Stimulated activated CD8-positive, alpha-beta memory T cell treated with anti-CD3 and anti-CD28 coated beads, Interleukin-7, amount 100 ng/mL, for 4 hours (primary cell): ENCODE measurements at regions not wholly inside any gene's neighbourhood (a gene's known extent, or its start where the extent isn't known, plus 50 kb on each side); places are given as distances from the start of the nearest gene placed in this dataset.

Experiments
- DNase-seq, 2 donors: peaks; one replicate each; pipeline ENCODE4 v3.0.0-alpha.2; 2020; ENCODE audit warnings: low read depth in 2 of 2

DNA sequence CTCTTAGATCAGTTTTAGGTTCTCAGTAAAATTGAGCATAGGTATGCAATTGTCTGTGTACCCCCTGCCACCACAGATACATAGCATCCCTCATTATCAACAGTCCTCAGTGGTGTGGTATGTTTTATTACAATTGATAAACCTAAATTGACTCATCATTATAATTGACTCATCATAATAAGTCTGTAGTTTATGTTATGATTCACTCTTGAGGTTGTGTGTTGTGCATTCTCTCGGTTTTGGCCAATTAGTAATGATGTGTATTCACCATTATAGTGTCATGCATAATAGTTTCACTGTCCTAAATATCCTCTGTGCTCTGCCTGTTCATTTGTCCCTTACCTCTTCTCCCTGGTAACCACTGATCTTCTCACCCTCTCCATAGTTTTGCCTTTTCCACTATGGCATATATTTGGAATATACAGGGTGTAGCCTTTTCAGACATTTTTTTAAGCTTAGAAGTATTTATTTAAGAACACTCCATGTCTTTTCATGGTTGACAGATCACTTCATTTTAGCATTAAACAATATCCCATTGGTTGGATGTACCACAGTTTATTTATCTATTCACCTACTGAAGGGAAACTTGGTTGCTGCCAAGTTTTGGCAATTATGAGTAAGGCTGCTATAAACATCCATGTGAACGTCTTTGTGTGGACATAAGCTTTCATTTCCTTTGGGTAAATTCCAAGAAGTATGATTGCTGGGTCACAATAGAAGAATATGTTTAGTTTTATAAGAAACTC is 1620.6 kb upstream of the MIR17HG start:
- no peak for DNase-seq

DNA sequence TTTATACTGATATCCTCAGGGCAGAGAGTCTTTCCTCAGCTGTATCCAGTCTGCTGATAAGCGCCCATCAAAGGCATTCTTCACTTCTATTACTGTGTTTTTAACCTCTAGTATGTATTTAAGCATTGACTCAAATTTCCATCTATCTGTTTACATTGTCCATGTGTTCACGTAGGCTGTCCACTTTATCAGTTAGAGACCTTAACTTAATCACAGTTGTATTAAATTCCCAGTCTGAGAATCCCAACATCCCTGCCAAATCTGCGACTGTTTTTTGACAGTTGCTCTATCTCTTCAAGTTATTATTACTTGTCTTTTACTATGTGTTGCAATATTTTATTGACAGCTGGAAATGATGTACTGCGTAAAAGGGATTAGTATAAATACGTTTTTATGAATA is 1613.7 kb upstream of the MIR17HG start:
- DNase-seq, result no peak

DNA sequence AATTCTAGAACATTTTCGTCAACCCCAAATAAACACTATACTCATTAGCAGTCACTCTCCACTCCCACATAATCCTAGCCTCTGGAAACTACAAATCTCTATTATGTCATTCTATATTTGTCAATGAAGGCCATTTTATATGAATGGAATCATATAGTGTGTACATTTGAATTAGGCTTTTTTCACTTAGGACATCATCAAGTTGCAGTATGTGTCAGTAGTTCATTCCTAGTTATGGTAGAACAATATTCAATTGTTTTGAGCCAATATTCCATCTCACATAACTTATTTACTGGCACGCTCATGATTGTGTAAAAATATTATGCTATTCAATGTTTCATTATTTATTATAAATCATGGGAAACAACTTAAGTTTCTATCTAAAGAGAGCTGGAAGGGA is 1610.4 kb upstream of the MIR17HG start:
- DNase-seq, result no peak

DNA sequence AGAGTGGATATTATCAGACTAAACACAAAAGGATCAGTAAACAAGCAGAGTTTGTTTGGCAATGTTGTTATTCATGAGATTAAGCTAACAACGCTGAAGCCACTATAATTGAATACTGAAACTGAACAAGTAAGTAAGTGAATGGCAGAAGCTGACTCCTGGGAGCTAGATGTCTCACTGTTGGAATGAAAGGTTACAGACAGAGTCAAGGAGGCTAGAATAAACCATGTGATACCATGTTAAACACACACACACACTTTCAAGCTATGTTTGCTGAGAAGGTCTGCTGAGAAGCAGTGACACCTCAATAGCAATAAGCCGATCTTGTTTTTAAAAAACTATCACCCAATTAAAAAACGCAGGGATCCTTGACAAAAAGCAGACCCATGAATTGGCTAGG is 1609.4 kb upstream of the MIR17HG start:
- no peak for DNase-seq

DNA sequence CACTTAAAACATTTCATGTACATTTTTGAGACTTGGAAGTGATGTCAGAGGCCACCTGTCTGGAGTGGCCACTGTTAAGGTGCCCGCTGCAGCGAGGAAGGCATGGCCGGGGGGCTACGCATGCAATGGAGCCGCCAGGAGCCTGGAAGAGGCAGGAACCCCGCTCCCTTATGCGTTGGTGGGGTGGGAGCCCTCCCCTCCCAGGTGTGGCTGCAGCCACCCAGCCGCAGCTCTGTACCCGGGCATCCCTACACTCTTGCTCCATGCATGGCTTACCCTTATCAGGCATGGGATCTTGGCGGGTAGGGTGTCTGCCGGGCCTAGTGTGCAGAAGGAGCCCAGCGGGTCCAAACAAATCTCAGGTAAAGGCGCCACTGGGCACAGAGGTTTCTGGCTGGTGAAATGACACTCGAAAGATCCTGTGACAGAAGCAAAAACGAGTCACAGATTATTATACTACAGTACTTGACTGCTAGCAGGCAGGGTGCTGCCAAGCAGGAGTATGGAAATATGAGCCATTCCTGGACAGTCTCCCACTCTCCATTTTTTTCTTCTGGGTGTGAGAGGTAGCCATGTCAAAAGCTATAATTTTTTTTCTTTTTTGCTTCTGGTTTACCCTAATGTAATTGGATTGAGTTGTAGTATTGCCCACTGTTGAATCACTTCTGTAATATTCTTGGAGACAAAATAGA is 1606.3 kb upstream of the MIR17HG start:
- no peak for DNase-seq

DNA sequence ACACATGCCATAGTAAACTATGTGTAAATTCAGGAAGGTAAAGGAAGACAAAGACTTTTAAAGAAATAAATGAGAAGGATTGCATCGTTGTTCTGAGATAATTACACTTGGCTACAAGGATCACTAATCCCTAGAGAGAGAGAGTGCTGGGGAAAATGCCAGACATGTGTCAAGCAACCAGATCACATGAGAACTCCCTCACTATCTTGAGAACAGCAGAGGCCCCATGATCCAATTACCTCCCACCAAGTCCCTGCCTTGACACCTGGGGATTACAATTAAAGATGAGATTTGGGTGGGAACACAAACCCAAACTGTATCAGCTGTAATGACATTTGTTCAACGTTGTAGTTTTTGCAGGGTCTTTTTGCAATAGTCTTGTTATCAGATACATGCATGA is 1600.9 kb upstream of the MIR17HG start:
- DNase-seq, result no peak

DNA sequence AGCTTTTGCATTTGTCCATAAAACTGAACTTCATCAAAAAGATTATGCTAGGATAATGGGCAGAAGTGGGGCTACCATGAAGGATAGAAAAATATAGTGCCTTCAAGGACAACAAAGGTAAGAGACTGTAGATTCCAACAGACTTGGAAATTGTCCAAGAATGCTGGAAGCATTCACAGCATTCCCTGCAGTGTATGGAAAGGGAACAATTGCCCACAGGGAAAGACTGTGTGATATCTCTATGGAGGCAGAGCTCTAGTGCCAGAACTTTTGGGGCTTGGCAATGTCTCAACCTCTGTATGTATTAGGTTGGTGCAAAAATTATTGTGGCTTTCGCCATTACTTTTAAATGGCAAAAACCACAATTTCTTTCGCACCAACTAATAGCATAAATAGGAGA is 1598.8 kb upstream of the MIR17HG start:
- DNase-seq, result no peak

DNA sequence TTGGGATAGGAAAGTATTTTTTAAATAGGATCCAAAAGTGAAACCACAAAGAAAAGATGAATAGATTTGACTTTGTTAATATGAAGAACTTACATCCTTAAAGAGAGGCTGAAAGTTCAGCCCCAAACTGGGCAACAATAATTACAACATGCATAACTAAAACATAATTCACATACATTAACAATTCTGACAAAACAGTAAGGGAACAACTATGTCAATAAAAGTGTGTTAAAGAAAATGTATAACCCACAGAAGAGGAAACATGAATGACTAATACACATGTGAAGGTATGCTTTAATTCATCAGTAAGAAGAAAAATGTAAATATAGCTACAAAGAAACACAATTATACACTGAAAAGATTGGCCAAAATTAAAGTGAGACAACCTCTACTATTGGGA is 1597.6 kb upstream of the MIR17HG start:
- DNase-seq, result no peak

DNA sequence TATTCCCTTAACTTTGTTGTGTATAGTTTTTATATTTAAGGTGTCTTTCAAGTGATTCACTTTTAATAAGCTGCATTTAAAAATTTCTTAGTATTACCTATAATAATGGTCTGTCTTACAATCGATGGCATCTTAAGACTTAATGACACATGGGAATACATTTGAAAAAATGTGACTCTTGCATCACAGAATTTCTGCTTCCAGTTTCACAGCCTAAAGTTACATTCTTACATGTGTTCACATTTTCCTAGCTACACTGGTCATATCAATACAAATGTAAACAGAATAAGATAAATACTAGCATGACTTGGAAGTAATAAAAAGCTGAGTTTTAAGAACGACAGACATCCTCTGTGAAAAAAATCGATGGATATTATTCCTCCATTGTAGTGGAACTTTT is 1597.1 kb upstream of the MIR17HG start:
- no peak for DNase-seq

DNA sequence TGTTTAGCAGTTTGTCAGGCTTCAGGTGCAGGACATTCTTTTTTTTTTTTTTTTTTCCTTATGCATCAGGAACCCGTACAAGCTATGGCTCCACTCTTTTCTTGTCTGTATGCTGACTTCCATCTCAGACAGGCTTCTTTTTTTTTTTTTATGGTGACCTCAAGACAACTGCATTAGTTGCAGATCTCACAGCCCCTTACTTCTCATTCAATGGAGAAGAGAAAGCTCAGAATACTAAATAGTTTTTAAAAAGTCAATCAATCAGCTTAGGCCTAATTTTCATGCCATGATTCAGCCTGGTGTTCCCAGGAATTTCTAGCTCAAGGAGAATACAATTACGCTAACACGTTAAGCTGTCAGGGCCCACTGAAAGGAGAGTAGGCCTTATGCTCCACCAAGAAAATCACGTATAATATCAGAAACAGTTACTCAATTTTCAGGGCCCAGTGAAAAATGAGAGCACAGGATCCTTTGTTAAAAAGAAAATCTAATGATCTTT is 1596.0 kb upstream of the MIR17HG start:
- DNase-seq, result no peak

DNA sequence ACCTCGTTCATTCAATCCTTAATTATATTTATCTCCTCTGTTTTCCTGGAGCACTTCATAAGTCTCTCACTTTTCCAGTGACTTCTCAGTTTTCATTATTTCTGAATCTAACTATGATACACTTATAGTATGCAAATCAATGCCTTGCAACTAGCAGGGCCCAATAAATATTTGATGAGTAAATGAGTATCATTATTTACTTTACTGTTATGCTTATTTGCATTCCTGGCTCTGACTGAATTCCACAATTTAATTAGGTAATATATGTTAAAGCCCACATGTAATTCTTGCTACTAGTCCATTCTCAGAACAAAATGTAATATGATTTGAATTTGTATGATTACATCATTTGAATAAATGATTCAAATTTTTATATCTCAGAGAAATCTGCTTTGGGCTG is 1595.1 kb upstream of the MIR17HG start:
- DNase-seq, result no peak

DNA sequence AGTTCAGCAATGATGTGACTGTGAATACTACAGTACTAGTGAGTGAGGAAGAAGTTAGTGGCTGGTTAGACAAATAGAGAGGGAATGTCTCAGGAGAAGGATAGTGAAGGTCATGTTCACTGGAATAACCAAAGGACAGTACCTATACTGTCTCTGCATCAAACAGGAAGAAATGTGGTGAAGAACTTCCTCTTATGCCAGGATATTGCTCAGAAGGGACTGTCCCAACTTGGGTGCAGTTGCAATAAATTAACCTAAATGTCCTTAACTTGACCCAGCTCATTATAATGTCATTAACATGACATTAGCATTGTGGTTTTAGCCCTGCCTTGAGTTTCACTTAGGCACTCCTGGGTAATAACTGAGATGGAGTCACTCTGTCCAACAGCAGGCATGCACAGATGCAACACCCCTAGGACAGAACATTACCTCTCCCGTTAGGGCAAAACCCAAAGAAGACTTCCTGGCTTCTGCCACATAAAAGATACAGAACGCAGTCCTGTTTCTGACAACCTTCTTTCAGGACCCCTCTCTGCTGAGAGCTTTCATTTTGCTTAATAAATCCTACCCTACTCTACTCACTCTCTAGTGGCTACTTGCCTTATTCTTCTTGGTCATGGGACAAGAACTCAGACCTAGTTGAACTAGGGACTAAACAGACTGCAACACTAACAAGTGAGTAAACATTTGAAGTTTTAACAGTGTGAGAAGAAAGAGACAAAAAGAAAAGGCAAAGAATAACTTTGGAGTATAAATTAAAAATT is 1591.6 kb upstream of the MIR17HG start:
- no peak for DNase-seq

DNA sequence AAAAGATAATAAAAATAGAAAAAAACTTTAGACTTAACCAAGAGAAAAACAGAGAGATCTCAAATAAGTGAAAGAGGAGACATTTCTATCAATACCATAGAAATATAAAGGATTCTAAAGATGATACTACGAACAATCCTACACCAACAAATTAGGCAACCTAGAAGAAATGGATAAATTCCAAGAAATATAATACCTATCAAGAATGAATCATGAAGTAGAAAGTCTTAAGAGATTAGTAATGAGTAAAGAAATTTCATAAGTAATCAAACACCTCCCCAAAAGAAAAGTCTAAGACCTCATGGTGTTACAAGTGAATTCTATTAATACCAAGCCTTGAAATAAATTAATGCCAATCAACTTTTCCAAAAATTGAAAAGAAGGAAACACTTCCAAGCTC is 1584.5 kb upstream of the MIR17HG start:
- DNase-seq, result no peak

DNA sequence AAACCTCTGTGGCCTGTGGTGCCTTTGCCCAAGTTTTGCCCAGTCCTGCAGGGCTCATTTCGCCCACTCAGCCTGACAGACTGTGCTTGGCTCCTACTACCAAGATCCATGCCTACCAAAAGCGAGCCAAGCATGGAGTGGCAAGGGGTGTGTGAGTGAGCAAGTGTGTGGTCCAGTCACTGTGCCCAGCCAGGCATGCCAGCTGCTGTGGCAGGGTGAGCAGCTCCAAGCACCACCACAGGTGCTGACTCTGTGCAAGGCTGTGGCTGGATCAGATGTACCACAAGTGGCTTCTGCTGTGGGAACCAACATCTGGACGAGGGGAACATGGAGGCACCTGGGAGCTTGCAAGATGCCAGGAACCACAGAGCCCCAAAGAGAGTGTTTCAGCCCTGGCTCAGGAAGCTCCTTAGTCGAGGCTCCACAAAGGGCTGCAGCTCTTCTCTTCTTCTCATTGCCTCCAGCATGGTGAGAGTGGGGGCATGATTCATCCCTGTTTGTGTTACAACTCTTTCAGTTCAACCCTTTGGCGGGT is 1564.2 kb upstream of the MIR17HG start:
- DNase-seq, result no peak

DNA sequence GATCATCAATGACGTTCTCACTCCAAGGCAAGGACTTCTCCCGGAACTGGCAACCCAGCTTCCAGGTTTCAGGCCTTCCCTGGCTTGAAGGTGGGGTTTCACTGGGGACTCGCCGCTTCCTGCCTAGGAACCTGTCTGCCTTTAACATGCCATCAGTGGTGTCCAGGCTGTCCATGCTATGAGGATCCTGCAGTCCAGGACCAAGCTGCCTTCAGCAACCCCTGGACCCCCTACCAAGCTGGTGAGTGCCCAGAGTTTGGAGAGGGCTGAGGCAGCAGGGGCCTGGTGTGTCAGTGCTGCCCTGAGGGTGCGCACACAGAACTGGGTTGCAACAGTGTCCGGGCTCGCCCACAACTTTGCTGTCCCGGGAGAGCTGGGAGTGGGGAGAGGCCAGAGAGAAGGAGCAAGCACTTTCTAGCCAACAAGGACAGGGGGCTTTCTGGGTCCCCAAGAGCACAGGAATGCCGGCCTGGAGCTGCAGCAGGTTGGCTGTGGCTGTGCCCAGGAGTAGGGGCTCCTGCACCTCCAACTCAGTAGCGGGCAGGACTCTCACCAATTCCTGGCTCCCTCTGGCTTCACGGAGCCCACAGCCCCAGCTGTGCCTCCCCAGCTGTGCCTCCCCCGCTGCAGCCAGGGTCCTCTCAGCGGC is 1563.2 kb upstream of the MIR17HG start:
- no peak for DNase-seq

DNA sequence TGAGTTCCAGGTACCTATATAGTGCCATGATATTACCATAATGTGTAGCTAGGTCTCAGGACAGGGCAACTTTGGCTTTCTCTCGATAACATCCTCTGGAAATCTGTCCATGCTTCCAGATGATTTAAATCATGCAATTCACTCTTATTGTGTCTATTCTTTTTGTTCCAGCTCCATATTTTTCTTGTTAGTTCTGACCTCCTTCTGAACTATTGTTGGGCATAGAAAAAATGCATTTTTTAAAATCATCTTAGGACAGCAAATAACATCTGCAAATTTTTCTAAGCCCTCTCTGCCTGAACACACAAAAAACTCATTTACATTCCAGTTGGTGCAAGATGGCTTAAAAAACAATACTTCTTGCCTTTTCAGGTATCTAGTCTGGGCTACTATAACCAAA is 1561.0 kb upstream of the MIR17HG start:
- no peak for DNase-seq

DNA sequence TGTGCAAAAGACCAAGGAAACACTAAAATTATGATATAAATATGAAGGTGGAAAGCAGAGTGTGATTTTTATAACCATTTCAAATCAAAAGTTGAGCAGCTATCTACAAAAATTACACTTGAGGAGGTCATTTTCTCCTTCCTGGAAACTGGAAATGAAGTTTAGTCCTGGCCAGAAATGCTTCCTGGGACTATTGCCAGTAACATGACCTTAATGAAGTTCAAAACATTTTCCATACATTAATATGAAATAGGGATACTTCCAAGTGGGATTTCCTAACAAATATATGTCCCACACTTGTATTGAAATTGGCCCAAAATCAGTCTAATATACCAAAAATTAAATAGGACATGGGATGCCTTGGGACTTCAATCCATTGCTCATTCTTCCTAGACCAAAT is 1556.8 kb upstream of the MIR17HG start:
- DNase-seq, result no peak

DNA sequence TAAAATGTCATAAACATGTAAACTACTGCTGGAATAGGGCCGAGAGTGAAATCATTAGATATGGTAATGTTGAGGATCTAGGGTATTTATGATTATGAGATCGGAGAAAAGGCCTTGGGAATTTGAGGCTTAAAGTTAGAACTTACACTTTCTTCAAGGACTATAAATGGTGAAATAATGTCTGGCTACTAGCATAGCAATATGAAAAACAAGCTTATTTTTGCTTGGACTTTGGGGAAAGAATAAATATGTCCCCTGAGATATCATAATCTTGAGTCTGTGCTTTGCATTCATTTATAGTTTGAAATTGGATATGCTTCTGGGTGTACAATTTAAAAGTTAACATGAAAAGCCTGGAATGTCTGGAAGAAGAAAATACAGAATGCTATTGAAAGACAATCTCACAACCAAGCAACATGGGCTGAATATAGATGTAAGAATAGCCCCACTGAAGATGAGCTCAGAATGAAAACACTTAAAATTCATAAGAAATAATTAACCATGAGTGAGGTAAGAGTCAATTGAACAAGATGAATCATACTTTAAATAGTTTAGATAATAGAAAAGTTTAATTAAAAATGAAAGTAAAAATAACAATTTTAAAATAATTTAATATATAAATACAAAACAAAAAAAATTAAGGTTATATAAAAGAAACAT is 1555.4 kb upstream of the MIR17HG start:
- DNase-seq, result no peak

DNA sequence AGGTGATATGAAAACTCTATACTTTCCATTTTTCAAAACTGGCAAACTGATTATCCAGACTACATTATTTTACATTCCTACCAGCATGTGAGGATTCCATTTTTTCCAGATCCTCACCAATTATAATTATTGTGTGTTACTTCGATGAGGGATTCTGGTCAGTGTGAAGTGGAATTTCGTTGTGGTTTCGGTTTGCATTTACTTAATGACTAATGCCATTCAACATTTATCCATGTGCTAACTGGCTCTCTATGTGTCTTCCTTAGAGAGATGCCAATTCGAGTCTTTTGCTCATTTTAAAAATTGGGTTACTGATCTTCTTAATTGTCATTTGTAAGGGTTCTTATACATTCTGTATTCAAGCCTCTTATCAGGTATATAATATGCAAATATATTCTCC is 1551.3 kb upstream of the MIR17HG start:
- DNase-seq, result no peak

DNA sequence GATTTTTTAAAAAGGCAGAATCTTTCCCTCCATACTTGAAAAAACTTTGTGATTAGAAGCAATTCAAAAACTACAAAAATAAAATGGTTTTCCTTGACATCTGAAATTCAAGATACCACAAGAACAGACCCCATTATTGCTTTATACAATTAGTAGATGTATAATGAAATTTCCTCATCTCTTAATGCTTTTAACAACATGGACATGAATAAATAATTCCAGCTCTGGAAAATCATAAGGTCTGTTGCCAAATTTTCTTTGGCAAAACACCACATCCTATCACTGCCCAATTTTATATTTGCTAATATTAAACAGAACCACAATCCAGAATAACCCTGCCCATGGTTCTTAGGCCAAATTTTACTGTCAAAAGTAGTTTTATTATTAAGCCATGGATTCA is 1543.6 kb upstream of the MIR17HG start:
- DNase-seq, result no peak

DNA sequence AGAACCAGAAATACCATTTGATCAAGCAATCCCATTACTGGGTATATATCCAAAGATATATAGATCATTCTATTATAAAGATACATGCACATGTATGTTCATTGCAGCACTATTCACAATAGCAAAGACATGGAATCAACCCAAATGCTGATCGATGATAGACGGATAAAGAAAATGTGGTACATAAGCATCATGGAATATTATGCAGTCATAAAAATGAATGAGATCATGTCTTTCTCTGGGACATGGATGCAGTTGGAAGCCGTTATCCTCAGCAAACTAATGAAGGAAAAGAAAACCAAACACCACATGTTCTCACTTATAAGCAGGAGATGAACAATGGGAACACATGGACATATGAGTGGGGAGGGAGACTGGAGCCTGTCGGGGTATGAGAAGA is 1540.9 kb upstream of the MIR17HG start:
- DNase-seq, result no peak
